HUES6 (cell line): ENCODE measurements at regions not wholly inside any gene's neighbourhood (a gene's known extent, or its start where the extent isn't known, plus 50 kb on each side); places are given as distances from the start of the nearest gene placed in this dataset.
"Not testable (repeated sequence)": the region's sequence is repeated elsewhere in the genome, so short reads cannot be mapped to it uniquely, and the experiment has no call there.

Experiments used
- H3K27ac ChIP-seq: 2 replicates; pipeline ENCODE4 v1.7.0; 2013; ENCODE audit warnings: low read depth, mild to moderate bottlenecking, low read length, inconsistent platforms
- H3K27me3 ChIP-seq: 2 replicates; pipeline ENCODE4 v1.6.1; 2013; ENCODE audit warnings: low read length; ENCODE audit not compliant: control insufficient read depth, insufficient read depth
- H3K36me3 ChIP-seq: 2 replicates; pipeline ENCODE4 v1.6.1; 2013; ENCODE audit warnings: low read length; ENCODE audit not compliant: control insufficient read depth, insufficient read depth
- H3K4me1 ChIP-seq: 2 replicates; pipeline ENCODE4 v1.6.1; 2013; ENCODE audit warnings: low read length; ENCODE audit not compliant: control insufficient read depth, insufficient read depth
- H3K4me3 ChIP-seq: 2 replicates; pipeline ENCODE4 v1.5.1; 2013; ENCODE audit warnings: low read depth, low read length
- H3K9ac ChIP-seq: one replicate; pipeline ENCODE4 v1.6.1; 2013; ENCODE audit warnings: mild to moderate bottlenecking, low read length
- H3K9me3 ChIP-seq: 2 replicates; pipeline ENCODE4 v1.6.1; 2013; ENCODE audit warnings: low read depth, low read length; ENCODE audit not compliant: control insufficient read depth, insufficient read depth

- Histone ChIP-seq H3K9ac (no peak overlapping the region), H3K9me3 (no peaks in the 10 kb centered on the region), H3K36me3 (no peaks in the 10 kb centered on the region), H3K27ac (peak overlapping the region; percentile 9; the same call in 1 of the 2 replicates), H3K4me3 (no peak overlapping the region), H3K27me3 (no peaks in the 10 kb centered on the region), H3K4me1 (peaks cover 52% of the 10 kb centered on the region)
Observed at GRCh38 chr20:53871541-53871940, 198.9 kb downstream of the BCAS1 start.

- Histone ChIP-seq H3K36me3 (no peaks in the 10 kb centered on the region), H3K9me3 (no peaks in the 10 kb centered on the region), H3K4me1 (peaks cover 60% of the 10 kb centered on the region), H3K9ac (no peak overlapping the region), H3K27ac (no peak overlapping the region), H3K4me3 (no peak overlapping the region), H3K27me3 (no peaks in the 10 kb centered on the region)
Observed at GRCh38 chr20:53870426-53871315, 199.7 kb downstream of the BCAS1 start.

- Histone ChIP-seq H3K27ac (no peak overlapping the region), H3K9me3 (no peaks in the 10 kb centered on the region), H3K4me3 (no peak overlapping the region), H3K9ac (no peak overlapping the region), H3K27me3 (no peaks in the 10 kb centered on the region), H3K4me1 (peaks cover 70% of the 10 kb centered on the region), H3K36me3 (no peaks in the 10 kb centered on the region)
Observed at GRCh38 chr20:53869466-53870258, 200.7 kb downstream of the BCAS1 start.

- Histone ChIP-seq H3K9me3 (no peaks in the 10 kb centered on the region), H3K4me3 (no peak overlapping the region; the same call in 1 of the 2 replicates), H3K27ac (peak overlapping the region; percentile 90), H3K36me3 (no peaks in the 10 kb centered on the region), H3K27me3 (no peaks in the 10 kb centered on the region), H3K4me1 (peaks cover 74% of the 10 kb centered on the region), H3K9ac (peak overlapping the region; percentile 65)
Observed at GRCh38 chr20:53867741-53868351, 202.5 kb downstream of the BCAS1 start.

- no peak overlapping the region for H3K4me3 ChIP-seq
- peaks cover 66% of the 10 kb centered on the region for H3K4me1 ChIP-seq
- H3K27ac ChIP-seq = peak overlapping the region; percentile 90
- H3K36me3 ChIP-seq = no peaks in the 10 kb centered on the region
- H3K9ac ChIP-seq = peak overlapping the region; percentile 52
- no peaks in the 10 kb centered on the region for H3K9me3 ChIP-seq
- no peaks in the 10 kb centered on the region for H3K27me3 ChIP-seq
Observed at GRCh38 chr20:53866794-53867740, 203.3 kb downstream of the BCAS1 start.

GRCh38 chr20:53865901-53866793 lies 204.2 kb downstream of the BCAS1 start:
- peaks cover 59% of the 10 kb centered on the region for H3K4me1 ChIP-seq
- H3K4me3 ChIP-seq = no peak overlapping the region; the same call in 1 of the 2 replicates

GRCh38 chr20:53864765-53865683 lies 205.4 kb downstream of the BCAS1 start:
- H3K4me1 ChIP-seq = peaks cover 53% of the 10 kb centered on the region
- not testable (repeated sequence) for H3K9ac ChIP-seq, H3K4me3 ChIP-seq

More at GRCh38 chr20:53865901-53866793, 204.2 kb downstream of the BCAS1 start:
- H3K9me3 ChIP-seq = no peaks in the 10 kb centered on the region
- H3K27me3 ChIP-seq = no peaks in the 10 kb centered on the region
- H3K27ac ChIP-seq = peak overlapping the region; percentile 90
- H3K9ac ChIP-seq = peak overlapping the region; percentile 52
- H3K36me3 ChIP-seq = no peaks in the 10 kb centered on the region

GRCh38 chr20:53863923-53864641 lies 206.3 kb downstream of the BCAS1 start:
- H3K9ac ChIP-seq, H3K27ac ChIP-seq, H3K9me3 ChIP-seq, H3K27me3 ChIP-seq, H3K4me3 ChIP-seq, H3K36me3 ChIP-seq: not testable (repeated sequence)
- peaks cover 52% of the 10 kb centered on the region for H3K4me1 ChIP-seq

More at GRCh38 chr20:53864765-53865683, 205.4 kb downstream of the BCAS1 start:
- H3K9me3 ChIP-seq, H3K36me3 ChIP-seq, H3K27me3 ChIP-seq: not testable (repeated sequence)
- H3K27ac ChIP-seq = peak overlapping the region; percentile 90
